ENCODE measurements at regions not wholly inside any gene's neighbourhood (a gene's known extent, or its start where the extent isn't known, plus 50 kb on each side); places are given as distances from the start of the nearest gene placed in this dataset.
"Not testable (repeated sequence)": the region's sequence is repeated elsewhere in the genome, so short reads cannot be mapped to it uniquely, and the experiment has no call there.

- Histone ChIP-seq H3K4me1 (replicated peaks in 1 of 2; ENCODE audit: control insufficient read depth in 2 of 2, insufficient read depth in 2 of 2, low read length in 2 of 2) (peaks cover 0 to 23% of the 10 kb centered on the region in 2 experiments; a peak in 4 of 5 replicates), H3K27me3 (ENCODE audit: control insufficient read depth in 2 of 2, insufficient read depth in 2 of 2, low read length in 2 of 2) (peaks cover 0 to 27% of the 10 kb centered on the region in 2 experiments; a peak in 3 of 5 replicates)
- H3K27ac ChIP-seq (ENCODE audit: extremely low read depth, low read depth, low read length); H3K9me1 ChIP-seq (ENCODE audit: control insufficient read depth, insufficient read depth, low read length); H3K9me3 ChIP-seq (replicated peaks; ENCODE audit: control insufficient read depth, insufficient read depth, low read depth, low read length); H4K20me1 ChIP-seq (replicated peaks; ENCODE audit: control insufficient read depth, insufficient read depth, low read length); intact Hi-C loops (cut with micrococcal nuclease); H2AFZ ChIP-seq (ENCODE audit: low read depth, low read length); H3K9ac ChIP-seq (ENCODE audit: insufficient read depth in 1 of 2, low read depth in 2 of 2, low read length in 2 of 2); CTCF ChIA-PET (ENCODE audit: low intra/inter-chr PET ratio); H3K36me3 ChIP-seq (ENCODE audit: control insufficient read depth, insufficient read depth, low read length); H3K79me2 ChIP-seq (ENCODE audit: control insufficient read depth, insufficient read depth, low read length); BruUV-seq (replicated peaks); H3K4me3 ChIP-seq; H3K4me2 ChIP-seq (ENCODE audit: insufficient read depth, low read length); DNase-seq (ENCODE audit: extremely low read depth in 1 of 4, low spot score in 3 of 4); FAIRE-seq: not testable (repeated sequence)
- TF ChIP-seq CTCF (IDR thresholded peaks at IDR 0.05 in 2 of 3, conservative IDR thresholded peaks at IDR 0.05 in 1 of 3; ENCODE audit: insufficient read depth in 2 of 3, low read depth in 1 of 3, low read length in 3 of 3): peak in 2 of 3 experiments; percentile 2 to 9; a peak in 1 of 6 replicates
- in situ Hi-C loops (cut with MboI): loop anchor here (25.0 kb wide), 1 partner anchor 1666 kb away; the partner anchor contains the start of gene SYT15B
- POLR2A ChIA-PET: interaction anchor here (0.8 kb wide), 1 partner anchor 11 kb away, joined by 3 read pairs; no protein-coding TSS in a partner anchor
- ATAC-seq: peak; percentile 59
- 13% methylated on average over 5 of the region's 5 CpGs for WGBS (ENCODE audit: insufficient coverage, low coverage, missing lambda C conversion rate)
These were observed 49.9 kb upstream of the MSMB start for GRCh38 chr10:46095943-46096342.

- Histone ChIP-seq H3K9ac (ENCODE audit: insufficient read depth in 1 of 2, low read depth in 2 of 2, low read length in 2 of 2) (no peak overlapping the region), H4K20me1 (replicated peaks; ENCODE audit: control insufficient read depth, insufficient read depth, low read length) (no peaks in the 10 kb centered on the region), H3K36me3 (ENCODE audit: control insufficient read depth, insufficient read depth, low read length) (no peaks in the 10 kb centered on the region), H3K4me2 (ENCODE audit: insufficient read depth, low read length) (no peak overlapping the region), H3K79me2 (ENCODE audit: control insufficient read depth, insufficient read depth, low read length) (no peaks in the 10 kb centered on the region), H3K4me3 (no peak overlapping the region), H2AFZ (ENCODE audit: low read depth, low read length) (peak overlapping the region; percentile 46), H3K9me3 (replicated peaks; ENCODE audit: control insufficient read depth, insufficient read depth, low read depth, low read length) (no peaks in the 10 kb centered on the region), H3K9me1 (ENCODE audit: control insufficient read depth, insufficient read depth, low read length) (no peaks in the 10 kb centered on the region), H3K4me1 (replicated peaks in 1 of 2; ENCODE audit: control insufficient read depth in 2 of 2, insufficient read depth in 2 of 2, low read length in 2 of 2) (peaks cover 0 to 19% of the 10 kb centered on the region in 2 experiments; a peak in 4 of 5 replicates), H3K27me3 (ENCODE audit: control insufficient read depth in 2 of 2, insufficient read depth in 2 of 2, low read length in 2 of 2) (peaks cover 0 to 27% of the 10 kb centered on the region in 2 experiments; a peak in 3 of 5 replicates), H3K27ac (ENCODE audit: extremely low read depth, low read depth, low read length) (no peak overlapping the region)
- ChIA-PET POLR2A (interaction anchor here (0.8 kb wide), 1 partner anchor 10 kb away, joined by 3 read pairs; no protein-coding TSS in a partner anchor), CTCF (ENCODE audit: low intra/inter-chr PET ratio) (no interaction called here)
- in situ Hi-C loops (cut with MboI): loop anchor here (25.0 kb wide), 1 partner anchor 1666 kb away; the partner anchor contains the start of gene SYT15B
- FAIRE-seq (no peak), DNase-seq (ENCODE audit: extremely low read depth in 1 of 4, low spot score in 3 of 4) (no peak), ATAC-seq (no peak)
- WGBS (ENCODE audit: insufficient coverage, low coverage, missing lambda C conversion rate): 13% methylated on average over 4 of the region's 4 CpGs
- BruUV-seq (replicated peaks): no TSS peak
- TF ChIP-seq FOSL1 (tag; conservative IDR thresholded peaks at IDR 0.05): peak; percentile 57; the same call in 1 of the 2 replicates
- TF ChIP-seq ELK1 (CRISPR knock-in tag; IDR thresholded peaks at IDR 0.05): no peak
- intact Hi-C loops (cut with micrococcal nuclease): no loop called here
These were observed 50.4 kb upstream of the MSMB start for GRCh38 chr10:46096446-46096845.

All from K562 (cell line).